GM10847 (cell line): ENCODE measurements at regions not wholly inside any gene's neighbourhood (a gene's known extent, or its start where the extent isn't known, plus 50 kb on each side); places are given as distances from the start of the nearest gene placed in this dataset.

ENCODE experiments used
- POLR2A ChIP-seq: IDR thresholded peaks from 2 replicates; pipeline ENCODE4 v1.6.1; 2011; ENCODE audit not compliant: insufficient read length; ENCODE audit errors: extremely low read depth

DNA sequence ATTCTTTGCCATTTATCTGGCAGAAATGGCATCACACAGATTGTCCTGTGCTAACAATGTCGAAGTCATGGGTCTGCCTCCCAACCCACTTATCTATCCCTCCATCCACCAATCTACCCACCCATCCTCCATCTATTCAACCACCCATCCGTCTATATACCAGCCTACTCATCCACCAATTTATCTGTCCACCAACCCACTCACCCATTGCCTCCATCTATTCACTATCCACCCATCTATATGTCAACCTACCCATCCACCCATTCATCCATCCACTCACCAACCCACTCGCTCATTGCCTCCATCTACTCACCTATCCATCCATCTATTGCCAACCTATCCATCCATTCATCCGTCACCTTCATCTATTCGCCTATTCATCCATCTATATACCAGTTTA, 521.2 kb downstream of the SHQ1 start:
- no peak for TF ChIP-seq POLR2A

DNA sequence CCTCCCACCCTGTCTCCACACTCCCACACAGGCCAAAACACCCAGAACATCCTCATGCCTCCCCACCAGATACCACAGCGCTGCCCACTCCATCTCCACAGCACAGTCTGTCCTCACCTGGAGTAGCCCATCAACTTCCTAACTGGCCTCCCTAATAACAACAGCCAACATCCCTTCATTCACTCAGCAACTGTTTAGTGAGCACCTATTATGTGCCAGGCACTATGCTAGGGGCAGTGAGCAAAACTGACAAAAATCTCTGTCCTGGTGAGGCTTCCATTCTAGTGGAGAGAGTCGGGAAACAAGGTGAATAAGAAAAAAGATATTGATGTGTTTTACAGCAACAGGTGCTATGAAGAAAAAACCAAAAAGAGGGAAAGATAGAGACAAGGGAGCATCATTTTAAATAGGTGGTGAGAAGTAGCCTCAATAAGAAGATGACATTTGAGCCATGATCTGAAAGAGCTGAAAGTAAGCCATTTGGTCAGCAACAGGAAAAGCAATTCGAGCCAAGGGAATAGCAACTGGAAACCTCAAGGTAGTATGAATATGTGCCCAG, 523.9 kb downstream of the SHQ1 start:
- TF ChIP-seq POLR2A = no peak

DNA sequence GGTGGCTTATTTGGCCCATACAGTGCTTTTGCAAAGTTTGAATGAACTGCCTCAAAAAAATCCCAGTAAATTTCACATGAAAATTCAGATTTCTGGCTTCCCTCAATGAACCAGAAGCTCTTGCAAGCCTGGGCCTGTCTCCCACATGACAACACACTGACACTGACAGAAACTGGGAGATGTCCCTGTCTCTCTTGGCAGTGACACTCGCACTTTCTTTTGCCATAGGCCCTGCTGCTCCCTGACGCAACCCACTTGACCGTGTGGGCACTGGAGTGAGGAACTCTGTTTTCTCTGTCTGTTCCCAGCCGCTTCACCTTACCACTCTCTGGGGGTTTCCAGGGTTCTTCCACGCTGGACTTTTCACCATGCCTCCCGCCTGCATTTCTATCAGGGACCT, 524.5 kb downstream of the SHQ1 start:
- no peak for TF ChIP-seq POLR2A

DNA sequence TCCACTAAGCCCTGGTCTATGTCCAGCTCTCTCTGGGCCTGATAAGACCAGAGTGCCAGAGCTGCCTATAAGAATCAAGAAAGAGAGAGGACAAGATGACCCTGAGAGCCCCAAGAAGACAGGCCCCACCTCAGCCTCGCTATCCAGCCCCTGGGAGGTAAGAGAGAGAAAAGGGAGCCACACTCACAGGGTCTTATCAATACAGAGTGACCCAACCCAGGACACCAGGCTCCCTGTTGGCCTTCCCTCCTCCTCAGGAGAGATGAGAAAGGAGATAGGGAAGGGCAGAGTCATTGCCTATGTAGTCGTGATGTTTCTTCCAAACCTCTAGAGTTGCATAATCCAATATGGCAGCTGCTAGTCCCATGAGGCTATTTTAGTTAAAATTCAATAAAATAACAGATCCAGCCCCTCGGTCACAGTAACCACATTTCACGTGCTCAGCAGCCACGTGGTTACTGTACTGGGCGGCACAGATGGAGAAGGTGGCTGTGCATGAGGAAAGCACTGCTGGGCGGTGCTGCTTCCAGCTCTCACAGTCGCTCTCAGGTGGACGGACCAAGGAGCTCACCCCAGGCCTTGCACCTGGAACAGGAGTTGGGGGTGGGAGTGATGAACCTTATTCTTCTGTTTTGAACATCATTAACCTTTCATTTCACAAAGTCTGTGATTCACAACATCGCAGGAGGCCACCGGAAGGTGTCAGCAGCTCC, 525.8 kb downstream of the SHQ1 start:
- TF ChIP-seq POLR2A = no peak

DNA sequence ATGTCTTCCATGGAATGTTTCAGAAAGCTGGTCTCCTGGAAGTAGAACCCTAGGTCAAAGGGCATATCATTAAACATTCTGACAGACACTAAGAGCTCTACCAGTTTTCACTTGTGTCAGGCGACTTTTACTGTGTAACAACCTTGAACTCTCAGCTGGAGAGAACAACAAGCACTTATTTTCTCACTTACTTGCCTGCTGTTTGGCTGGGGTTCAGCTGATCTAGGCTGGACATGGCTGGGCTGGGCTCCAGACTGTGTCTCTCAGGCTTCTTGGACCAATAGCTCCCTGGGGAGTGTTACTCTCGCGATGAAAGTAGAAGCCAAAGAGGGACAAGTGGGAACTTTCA, 527.3 kb downstream of the SHQ1 start:
- TF ChIP-seq POLR2A = no peak

DNA sequence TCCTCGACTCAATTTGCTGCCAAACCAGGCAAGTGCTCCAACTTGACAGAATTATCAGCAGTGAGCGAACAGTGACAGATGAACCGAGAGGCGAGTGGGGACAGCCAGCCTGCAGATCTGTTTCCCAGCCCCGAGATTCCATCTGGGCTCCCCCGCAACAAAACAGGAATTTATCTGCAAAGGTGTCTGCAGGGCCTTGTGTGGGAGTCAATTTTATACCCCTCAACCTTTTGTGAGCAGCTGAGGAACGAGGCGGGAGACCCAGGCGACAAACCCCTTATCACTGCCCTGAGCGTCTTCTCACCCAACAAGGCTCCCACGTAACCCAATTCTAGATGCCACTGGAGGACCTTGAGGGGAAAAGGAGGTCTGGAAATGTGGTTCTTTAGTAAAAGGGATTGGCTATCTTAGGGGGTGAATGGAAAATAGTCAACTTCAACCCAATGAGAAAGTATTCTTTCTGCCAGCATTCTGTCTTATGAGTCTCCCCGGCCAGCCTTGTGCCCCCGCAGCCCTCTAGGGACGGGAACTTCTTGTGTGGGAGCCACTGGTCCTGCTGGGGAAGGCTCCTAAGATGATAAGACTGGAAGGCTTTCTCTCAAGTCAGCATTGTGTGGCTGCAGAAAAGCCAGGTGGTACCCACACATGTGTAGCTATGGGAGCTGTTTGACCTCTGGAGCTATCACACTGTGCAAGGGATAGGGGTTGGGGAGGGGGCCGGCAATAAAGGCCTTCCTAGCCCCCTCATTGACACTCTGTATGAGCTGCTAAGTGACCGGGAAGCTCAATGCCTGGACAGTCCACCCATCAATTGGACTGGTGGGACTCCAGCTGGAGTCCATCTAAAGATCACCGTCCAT, 527.9 kb downstream of the SHQ1 start:
- no peak for TF ChIP-seq POLR2A

DNA sequence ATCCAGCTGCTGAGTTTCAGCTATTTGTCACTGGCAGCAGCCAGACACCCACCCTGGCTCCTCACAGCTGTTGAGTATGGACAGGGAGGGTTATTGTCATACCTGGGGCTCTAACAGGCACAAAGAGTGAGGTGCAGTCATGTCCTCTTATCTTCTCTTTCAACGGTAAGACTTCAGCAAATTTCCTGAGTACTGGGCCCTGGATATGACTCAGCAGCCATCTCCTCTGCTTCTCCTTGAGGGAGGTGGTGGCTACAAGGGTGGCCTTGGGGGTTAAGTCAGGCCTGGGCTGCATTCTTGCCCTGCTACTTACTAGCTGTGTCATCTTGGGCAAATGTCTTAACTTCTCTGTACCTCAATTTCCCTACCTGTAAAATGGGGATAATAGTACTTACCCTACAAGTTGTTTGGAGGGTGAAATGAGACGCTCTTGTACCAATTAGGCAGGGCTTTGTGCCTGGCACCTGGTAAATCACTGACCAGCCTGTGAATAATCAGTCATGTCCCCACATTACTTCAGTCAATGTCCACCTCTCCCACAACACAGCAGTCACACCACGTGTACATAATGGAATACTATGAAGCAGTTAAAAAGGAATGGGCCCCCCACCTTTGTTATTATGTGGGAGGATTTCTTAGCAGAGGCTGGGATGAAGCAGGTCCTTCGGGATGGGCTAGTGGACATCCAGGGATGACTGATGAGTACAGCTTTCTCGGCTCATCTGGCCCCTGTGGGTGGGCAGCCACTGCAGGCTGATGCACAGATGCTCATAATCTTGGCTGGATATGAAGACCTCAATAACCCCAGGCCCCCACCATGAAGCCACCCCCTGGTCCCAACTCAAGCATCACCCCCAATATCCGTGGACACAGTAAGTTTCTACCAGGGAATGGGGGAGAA, 528.8 kb downstream of the SHQ1 start:
- TF ChIP-seq POLR2A = no peak

DNA sequence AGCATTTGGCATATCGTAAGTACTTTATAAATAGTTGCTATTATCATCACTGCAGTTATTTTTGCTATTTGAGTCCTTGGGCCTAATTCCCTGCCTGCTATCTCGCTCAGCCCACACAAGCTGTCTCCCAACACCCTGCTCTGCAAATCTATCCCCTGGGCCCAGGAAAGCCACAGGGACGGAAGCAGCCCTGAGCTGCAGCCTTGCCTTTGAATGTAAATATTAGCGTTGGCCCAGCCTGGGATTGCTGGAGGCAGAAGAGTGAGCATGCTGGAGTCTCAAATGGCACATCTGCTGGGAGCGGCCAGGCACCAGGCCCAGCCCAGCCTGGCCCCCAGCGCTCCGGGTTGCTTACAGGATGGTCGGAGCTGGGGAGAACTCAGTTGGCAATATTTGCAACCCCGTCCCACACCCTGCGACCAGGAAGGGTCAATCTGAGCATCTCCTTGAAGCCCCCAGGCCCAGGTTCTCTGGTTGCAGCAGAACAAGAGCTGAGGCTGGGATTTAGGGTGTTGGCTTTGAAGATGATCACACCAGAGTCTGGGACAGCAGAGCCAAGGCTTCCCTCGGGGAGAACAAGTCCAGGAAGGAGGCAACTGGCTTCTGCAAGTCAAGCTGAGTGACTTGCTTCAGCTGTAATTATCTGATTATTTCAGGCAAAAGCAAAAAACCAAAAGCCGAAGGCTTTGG, 529.6 kb downstream of the SHQ1 start:
- no peak for TF ChIP-seq POLR2A

DNA sequence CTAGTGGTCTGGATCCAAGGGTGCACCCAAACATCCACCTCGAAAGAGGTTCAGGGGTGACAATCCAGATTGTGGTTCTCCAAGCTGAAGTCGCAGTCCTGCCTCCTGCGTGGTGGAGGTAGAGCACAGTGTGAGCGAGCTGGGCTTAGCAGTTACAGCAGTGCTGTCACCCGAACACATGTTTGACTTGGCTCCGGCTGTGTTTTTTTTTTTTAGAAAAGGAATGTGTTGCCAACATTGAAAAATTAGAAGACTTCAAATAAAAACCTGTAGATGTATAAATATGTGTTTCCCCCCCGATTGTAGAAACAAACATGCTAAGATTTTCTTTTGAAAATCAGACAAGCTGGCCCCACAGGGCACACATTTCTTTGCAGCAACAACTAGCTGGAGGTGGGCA, 530.8 kb downstream of the SHQ1 start:
- TF ChIP-seq POLR2A = no peak

DNA sequence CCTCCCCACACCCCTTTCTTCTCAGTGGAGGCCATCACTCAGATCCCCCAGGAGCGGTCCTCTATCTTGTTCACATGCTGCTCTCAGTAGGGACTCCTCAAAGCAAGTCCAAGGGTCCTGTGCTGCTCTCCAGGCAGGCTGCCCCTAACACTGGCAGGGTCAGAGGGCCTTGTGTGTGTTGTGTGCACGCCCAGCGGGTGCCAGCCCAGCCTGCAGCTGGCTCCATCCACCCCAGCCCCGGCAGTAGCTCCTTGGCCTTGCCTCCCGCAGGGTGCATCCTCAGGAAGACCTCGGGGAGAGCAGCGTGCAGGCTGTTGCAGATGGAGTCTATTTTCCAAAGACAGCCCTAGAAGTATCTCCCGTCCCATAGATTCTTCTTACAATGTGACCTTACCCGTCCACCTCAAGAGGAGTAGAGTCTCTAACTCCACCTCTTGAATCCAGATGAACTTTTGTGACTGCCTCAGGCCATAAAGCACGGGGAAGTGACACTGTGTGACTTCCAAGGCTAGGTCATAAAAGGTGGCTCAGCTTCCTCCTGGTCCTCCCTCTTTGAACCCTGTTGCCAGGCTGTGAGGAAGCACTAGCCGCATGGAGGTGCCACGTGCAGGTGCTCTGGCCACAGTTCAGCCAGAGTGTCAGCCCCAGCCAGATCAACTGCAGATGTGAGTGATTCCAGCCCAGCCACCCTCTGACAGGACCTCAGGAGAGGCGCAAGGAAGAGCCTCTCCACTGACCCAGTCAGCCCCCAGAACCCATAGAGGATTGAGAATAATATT, 531.6 kb downstream of the SHQ1 start:
- no peak for TF ChIP-seq POLR2A

DNA sequence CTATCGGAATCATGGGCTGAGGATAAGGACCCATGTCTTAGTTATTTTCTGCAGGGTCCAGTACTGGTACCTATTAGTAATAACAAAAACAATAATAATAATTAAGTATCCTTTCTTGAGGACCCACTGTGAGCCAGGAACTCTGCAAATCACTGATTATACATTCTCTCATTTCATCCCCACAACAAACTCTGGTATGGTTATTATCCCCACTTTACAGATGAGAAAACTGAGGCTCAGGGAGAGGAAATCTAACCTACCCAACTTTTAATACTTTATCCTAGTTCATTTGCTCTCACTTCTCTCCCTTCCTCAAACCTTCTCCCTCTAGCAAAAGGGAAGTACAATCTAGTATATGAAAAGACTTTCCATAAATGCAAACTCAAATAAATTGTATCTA, 528.4 kb upstream of the PROK2 start:
- no peak for TF ChIP-seq POLR2A

DNA sequence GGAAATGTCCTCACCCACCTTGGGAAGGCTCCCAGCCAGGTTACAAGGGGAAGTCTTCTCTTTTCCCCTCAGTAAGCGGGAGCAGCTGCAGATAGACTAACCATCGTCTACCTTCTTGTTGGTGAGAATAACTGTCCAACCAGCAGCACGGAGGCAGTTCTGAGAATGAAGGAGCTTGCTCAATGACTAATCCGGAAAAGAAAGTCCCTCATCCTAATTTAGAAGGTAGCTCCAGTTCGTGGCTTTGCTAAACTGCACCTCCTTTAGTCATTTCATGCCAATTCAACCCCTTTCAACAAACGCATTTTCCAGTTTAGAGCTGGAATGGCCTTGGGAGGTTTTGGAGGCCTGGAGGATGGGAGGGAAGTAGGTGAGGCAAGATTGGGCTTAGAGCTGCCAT, 527.4 kb upstream of the PROK2 start:
- TF ChIP-seq POLR2A = no peak

DNA sequence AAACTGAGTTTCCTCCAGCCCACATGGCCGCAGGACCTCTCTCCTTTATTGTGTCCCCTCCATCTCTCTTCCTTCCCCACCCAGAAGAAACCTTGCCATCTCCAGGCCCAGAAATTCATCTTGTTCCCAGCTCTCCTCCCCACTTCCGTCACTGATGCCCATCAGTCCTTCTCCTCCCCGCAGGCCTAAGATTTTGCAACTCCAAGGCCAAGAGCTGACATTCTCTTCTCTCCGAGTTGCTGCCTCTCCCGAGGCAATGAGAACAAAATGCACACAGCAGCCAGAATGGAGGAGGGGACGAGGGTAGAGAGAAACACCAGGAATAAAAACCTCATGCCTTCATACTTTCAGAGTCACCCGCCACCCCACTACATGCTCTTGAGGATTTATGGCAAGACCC, 526.5 kb upstream of the PROK2 start:
- no peak for TF ChIP-seq POLR2A
